Neural cell (in vitro differentiated cells): ENCODE measurements at regions not wholly inside any gene's neighbourhood (a gene's known extent, or its start where the extent isn't known, plus 50 kb on each side); places are given as distances from the start of the nearest gene placed in this dataset.
A peak's percentile ranks its signal among the peaks of the same experiment; 100 is the strongest.

Source experiments
- H2AFZ ChIP-seq: fragments of 200-600, 300-800 bp; sonication (generic), shearing (Covaris generic); 2 replicates; pipeline ENCODE4 v1.6.0; 2014; ENCODE audit warnings: low read depth, mild to moderate bottlenecking, antibody characterized with exemption, low read length, moderate library complexity
- H3F3A ChIP-seq: fragments of 200-600 bp; shearing (Covaris generic); 2 replicates; pipeline ENCODE4 v1.6.1; 2016; ENCODE audit warnings: mild to moderate bottlenecking, moderate library complexity, mixed read lengths, antibody characterized with exemption, low read length; ENCODE audit not compliant: insufficient read depth, poor library complexity, severe bottlenecking
- H3K27ac ChIP-seq: fragments of 200-600, 300-800 bp; sonication (generic), shearing (Covaris generic); 2 replicates; pipeline ENCODE4 v1.5.1; 2014; ENCODE audit warnings: mild to moderate bottlenecking, low read length, moderate library complexity
- H3K27me3 ChIP-seq: fragments of 300-800, 200-600 bp; sonication (generic), shearing (Covaris generic); 2 replicates; pipeline ENCODE4 v1.6.0; 2014; ENCODE audit warnings: mild to moderate bottlenecking, low read depth, low read length, moderate library complexity; ENCODE audit not compliant: insufficient read depth
- H3K36me3 ChIP-seq: fragments of 300-800, 200-600 bp; sonication (generic), shearing (Covaris generic); 2 replicates; pipeline ENCODE4 v1.5.1; 2014; ENCODE audit warnings: mild to moderate bottlenecking, antibody characterized with exemption, low read length, moderate library complexity; ENCODE audit not compliant: insufficient read depth
- H3K4me2 ChIP-seq: fragments of 300-800, 200-600 bp; sonication (generic), shearing (Covaris generic); 2 replicates; pipeline ENCODE4 v1.6.0; 2014; ENCODE audit warnings: mild to moderate bottlenecking, low read length
- H3K4me3 ChIP-seq: fragments of 300-800, 200-600 bp; sonication (generic), shearing (Covaris generic); 2 replicates; pipeline ENCODE4 v1.5.1; 2014; ENCODE audit warnings: mild to moderate bottlenecking, low read length, moderate library complexity
- H3K79me2 ChIP-seq: fragments of 200-600 bp; shearing (Covaris generic); replicated peaks from 2 replicates; pipeline ENCODE4 v1.6.0; 2014; ENCODE audit warnings: mild to moderate bottlenecking, low read length, moderate library complexity; ENCODE audit not compliant: insufficient read depth
- H3K9ac ChIP-seq: fragments of 300-800, 200-600 bp; sonication (generic), shearing (Covaris generic); 2 replicates; pipeline ENCODE4 v1.6.1; 2016; ENCODE audit warnings: mild to moderate bottlenecking, low read length, mixed read lengths
- H3K9me2 ChIP-seq: fragments of 200-600 bp; shearing (Covaris generic); 2 replicates; pipeline ENCODE4 v1.6.1; 2016; ENCODE audit warnings: mild to moderate bottlenecking, low read length, mixed read lengths; ENCODE audit not compliant: insufficient read depth
- H3K9me3 ChIP-seq: fragments of 200-600, 300-800 bp; sonication (generic), shearing (Covaris generic); 2 replicates; pipeline ENCODE4 v1.6.1; 2016; ENCODE audit warnings: mild to moderate bottlenecking, mixed run types, low read length, moderate library complexity, mixed read lengths
- H4K20me1 ChIP-seq: fragments of 200-600 bp; shearing (Covaris generic); 2 replicates; pipeline ENCODE4 v1.6.1; 2016; ENCODE audit warnings: mild to moderate bottlenecking, mixed run types; ENCODE audit not compliant: insufficient read depth
- EP300 ChIP-seq: fragments of 450-650 bp; conservative IDR thresholded peaks from 2 replicates; pipeline ENCODE4 v1.6.1; 2014; ENCODE audit warnings: antibody characterized with exemption, mild to moderate bottlenecking, moderate library complexity; ENCODE audit not compliant: poor library complexity, severe bottlenecking
- EZH2 ChIP-seq: fragments of 200-600, 300-800 bp; shearing (Covaris generic), sonication (generic); IDR thresholded peaks from 2 replicates; pipeline ENCODE4 v1.6.1; 2014; ENCODE audit warnings: antibody characterized with exemption, low read length, borderline replicate concordance, mild to moderate bottlenecking; ENCODE audit not compliant: insufficient read depth, poor library complexity, severe bottlenecking
- MXI1 ChIP-seq: fragments of 450-650 bp; conservative IDR thresholded peaks from 2 replicates; pipeline ENCODE4 v1.6.1; 2014; ENCODE audit warnings: antibody characterized with exemption, mild to moderate bottlenecking; ENCODE audit not compliant: poor library complexity, severe bottlenecking
- POLR2AphosphoS5 ChIP-seq: IDR thresholded peaks from 2 replicates; pipeline ENCODE4 v1.6.1; 2012
- RAD21 ChIP-seq: fragments of 450-650 bp; conservative IDR thresholded peaks from 2 replicates; pipeline ENCODE4 v1.6.1; 2014; ENCODE audit warnings: antibody characterized with exemption, mild to moderate bottlenecking, moderate library complexity
- SMC3 ChIP-seq: fragments of 450-650 bp; conservative IDR thresholded peaks from 2 replicates; pipeline ENCODE4 v1.6.1; 2014; ENCODE audit warnings: antibody characterized with exemption, mild to moderate bottlenecking, moderate library complexity; ENCODE audit not compliant: poor library complexity
- TAF1 ChIP-seq: IDR thresholded peaks from 2 replicates; pipeline ENCODE4 v1.6.1; 2012; ENCODE audit warnings: low read depth
- TF ChIP-seq, protein P1 (sequence below): fragments of 450-650 bp; IDR thresholded peaks from 2 replicates; pipeline ENCODE4 v1.5.1; 2014; ENCODE audit warnings: antibody characterized with exemption, mild to moderate bottlenecking, moderate library complexity; ENCODE audit not compliant: poor library complexity, severe bottlenecking
- TF ChIP-seq, protein P2 (sequence below): IDR thresholded peaks from 2 replicates; pipeline ENCODE4 v1.6.1; 2012; ENCODE audit warnings: borderline replicate concordance

DNA sequence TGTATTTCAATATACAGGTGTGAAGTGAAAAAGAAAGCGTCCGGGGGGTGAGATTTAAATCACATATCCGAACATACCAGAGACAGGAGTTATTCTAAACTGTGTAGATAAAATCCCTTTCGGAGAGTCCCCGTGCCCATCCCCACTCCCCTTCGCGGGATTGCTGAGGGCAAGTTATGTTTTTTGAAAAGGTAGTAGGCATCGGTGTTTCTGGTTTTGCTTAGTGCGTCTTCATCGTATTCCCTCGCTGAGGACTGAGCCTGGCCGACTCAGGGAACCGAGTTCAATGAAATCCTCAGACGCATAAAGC, 583.4 kb downstream of the ZEB2 start:
- H4K20me1 ChIP-seq: no peaks in the 10 kb centered on the region
- no peaks in the 10 kb centered on the region for H3F3A ChIP-seq
- peaks cover 53% of the 10 kb centered on the region for H3K27me3 ChIP-seq
- no peak overlapping the region for H2AFZ ChIP-seq
- H3K9ac ChIP-seq: peak overlapping the region; percentile 47
- peak overlapping the region; percentile 70 for H3K4me3 ChIP-seq
- no peaks in the 10 kb centered on the region for H3K9me2 ChIP-seq
- no peaks in the 10 kb centered on the region for H3K36me3 ChIP-seq
- no peaks in the 10 kb centered on the region for H3K9me3 ChIP-seq
- H3K4me2 ChIP-seq: no peak overlapping the region
- TF ChIP-seq SMC3 (no peak), POLR2AphosphoS5 (no peak), EP300 (no peak), MXI1 (no peak), EZH2 (no peak), RAD21 (no peak), TAF1 (no peak)
- TF ChIP-seq, protein P1, sequence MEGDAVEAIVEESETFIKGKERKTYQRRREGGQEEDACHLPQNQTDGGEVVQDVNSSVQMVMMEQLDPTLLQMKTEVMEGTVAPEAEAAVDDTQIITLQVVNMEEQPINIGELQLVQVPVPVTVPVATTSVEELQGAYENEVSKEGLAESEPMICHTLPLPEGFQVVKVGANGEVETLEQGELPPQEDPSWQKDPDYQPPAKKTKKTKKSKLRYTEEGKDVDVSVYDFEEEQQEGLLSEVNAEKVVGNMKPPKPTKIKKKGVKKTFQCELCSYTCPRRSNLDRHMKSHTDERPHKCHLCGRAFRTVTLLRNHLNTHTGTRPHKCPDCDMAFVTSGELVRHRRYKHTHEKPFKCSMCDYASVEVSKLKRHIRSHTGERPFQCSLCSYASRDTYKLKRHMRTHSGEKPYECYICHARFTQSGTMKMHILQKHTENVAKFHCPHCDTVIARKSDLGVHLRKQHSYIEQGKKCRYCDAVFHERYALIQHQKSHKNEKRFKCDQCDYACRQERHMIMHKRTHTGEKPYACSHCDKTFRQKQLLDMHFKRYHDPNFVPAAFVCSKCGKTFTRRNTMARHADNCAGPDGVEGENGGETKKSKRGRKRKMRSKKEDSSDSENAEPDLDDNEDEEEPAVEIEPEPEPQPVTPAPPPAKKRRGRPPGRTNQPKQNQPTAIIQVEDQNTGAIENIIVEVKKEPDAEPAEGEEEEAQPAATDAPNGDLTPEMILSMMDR: no peak
- TF ChIP-seq, protein P2, sequence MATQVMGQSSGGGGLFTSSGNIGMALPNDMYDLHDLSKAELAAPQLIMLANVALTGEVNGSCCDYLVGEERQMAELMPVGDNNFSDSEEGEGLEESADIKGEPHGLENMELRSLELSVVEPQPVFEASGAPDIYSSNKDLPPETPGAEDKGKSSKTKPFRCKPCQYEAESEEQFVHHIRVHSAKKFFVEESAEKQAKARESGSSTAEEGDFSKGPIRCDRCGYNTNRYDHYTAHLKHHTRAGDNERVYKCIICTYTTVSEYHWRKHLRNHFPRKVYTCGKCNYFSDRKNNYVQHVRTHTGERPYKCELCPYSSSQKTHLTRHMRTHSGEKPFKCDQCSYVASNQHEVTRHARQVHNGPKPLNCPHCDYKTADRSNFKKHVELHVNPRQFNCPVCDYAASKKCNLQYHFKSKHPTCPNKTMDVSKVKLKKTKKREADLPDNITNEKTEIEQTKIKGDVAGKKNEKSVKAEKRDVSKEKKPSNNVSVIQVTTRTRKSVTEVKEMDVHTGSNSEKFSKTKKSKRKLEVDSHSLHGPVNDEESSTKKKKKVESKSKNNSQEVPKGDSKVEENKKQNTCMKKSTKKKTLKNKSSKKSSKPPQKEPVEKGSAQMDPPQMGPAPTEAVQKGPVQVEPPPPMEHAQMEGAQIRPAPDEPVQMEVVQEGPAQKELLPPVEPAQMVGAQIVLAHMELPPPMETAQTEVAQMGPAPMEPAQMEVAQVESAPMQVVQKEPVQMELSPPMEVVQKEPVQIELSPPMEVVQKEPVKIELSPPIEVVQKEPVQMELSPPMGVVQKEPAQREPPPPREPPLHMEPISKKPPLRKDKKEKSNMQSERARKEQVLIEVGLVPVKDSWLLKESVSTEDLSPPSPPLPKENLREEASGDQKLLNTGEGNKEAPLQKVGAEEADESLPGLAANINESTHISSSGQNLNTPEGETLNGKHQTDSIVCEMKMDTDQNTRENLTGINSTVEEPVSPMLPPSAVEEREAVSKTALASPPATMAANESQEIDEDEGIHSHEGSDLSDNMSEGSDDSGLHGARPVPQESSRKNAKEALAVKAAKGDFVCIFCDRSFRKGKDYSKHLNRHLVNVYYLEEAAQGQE: no peak
- H3K27ac ChIP-seq: no peak overlapping the region
- H3K79me2 ChIP-seq: no peaks in the 10 kb centered on the region

DNA sequence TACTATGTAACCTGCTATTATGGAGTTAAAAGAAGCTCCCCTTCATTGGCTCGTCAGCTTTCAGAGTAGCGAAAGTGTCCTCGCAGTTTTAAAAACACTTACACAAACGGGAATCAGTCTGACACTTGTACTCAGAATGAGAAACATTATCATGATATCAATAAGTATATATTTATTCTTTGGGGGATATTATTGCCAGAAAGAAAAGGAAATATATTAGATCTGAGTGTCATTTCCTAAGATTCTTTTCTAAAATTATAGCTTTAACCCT, 584.5 kb downstream of the ZEB2 start:
- Histone ChIP-seq H3K36me3 (no peaks in the 10 kb centered on the region), H4K20me1 (no peaks in the 10 kb centered on the region), H3K9me3 (no peaks in the 10 kb centered on the region), H3K4me2 (no peak overlapping the region), H3K9ac (no peak overlapping the region), H3K27ac (no peak overlapping the region), H3K27me3 (peaks cover 53% of the 10 kb centered on the region), H3K79me2 (no peaks in the 10 kb centered on the region), H3F3A (no peaks in the 10 kb centered on the region), H3K4me3 (no peak overlapping the region), H2AFZ (no peak overlapping the region), H3K9me2 (no peaks in the 10 kb centered on the region)
- TF ChIP-seq, protein P2: no peak
- no peak for TF ChIP-seq MXI1
- TF ChIP-seq, protein P1: no peak
- no peak for TF ChIP-seq EZH2
- no peak for TF ChIP-seq RAD21
- no peak for TF ChIP-seq EP300
- no peak for TF ChIP-seq SMC3
- no peak for TF ChIP-seq POLR2AphosphoS5
